ENCODE measurements at regions not wholly inside any gene's neighbourhood (a gene's known extent, or its start where the extent isn't known, plus 50 kb on each side); places are given as distances from the start of the nearest gene placed in this dataset.
A peak's percentile ranks its signal among the peaks of the same experiment; 100 is the strongest.

GRCh38 chr5:122707796-122708195, 67.1 kb upstream of the SNX2 start:
- H2AFZ ChIP-seq (ENCODE audit: low read length), result no peak overlapping the region
- H3K27ac ChIP-seq (ENCODE audit: insufficient read depth, low read length), result no peak overlapping the region
- no peaks in the 10 kb centered on the region for H3K4me1 ChIP-seq (ENCODE audit: control insufficient read depth, extremely low read depth, insufficient read depth, low read length)
- DNase-seq (ENCODE audit: low read depth in 2 of 2), result no peak
- H3K9me3 ChIP-seq (ENCODE audit: control insufficient read depth, insufficient read depth, low read depth, low read length), result no peaks in the 10 kb centered on the region
- no peaks in the 10 kb centered on the region for H3K79me2 ChIP-seq (ENCODE audit: control insufficient read depth, insufficient read depth, low read length)
- no peak for TF ChIP-seq EZH2 (IDR thresholded peaks at IDR 0.05; ENCODE audit: low read length, missing control alignments)
- TF ChIP-seq, protein P1, sequence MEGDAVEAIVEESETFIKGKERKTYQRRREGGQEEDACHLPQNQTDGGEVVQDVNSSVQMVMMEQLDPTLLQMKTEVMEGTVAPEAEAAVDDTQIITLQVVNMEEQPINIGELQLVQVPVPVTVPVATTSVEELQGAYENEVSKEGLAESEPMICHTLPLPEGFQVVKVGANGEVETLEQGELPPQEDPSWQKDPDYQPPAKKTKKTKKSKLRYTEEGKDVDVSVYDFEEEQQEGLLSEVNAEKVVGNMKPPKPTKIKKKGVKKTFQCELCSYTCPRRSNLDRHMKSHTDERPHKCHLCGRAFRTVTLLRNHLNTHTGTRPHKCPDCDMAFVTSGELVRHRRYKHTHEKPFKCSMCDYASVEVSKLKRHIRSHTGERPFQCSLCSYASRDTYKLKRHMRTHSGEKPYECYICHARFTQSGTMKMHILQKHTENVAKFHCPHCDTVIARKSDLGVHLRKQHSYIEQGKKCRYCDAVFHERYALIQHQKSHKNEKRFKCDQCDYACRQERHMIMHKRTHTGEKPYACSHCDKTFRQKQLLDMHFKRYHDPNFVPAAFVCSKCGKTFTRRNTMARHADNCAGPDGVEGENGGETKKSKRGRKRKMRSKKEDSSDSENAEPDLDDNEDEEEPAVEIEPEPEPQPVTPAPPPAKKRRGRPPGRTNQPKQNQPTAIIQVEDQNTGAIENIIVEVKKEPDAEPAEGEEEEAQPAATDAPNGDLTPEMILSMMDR (conservative IDR thresholded peaks at IDR 0.05 in 1 of 2, IDR thresholded peaks at IDR 0.05 in 1 of 2; ENCODE audit: low read depth in 1 of 2, low read length in 2 of 2), result no peak
- H3K4me2 ChIP-seq (ENCODE audit: extremely low read depth, insufficient read depth, low read length), result no peak overlapping the region
- no peak overlapping the region for H3K9ac ChIP-seq (ENCODE audit: insufficient read depth, low read length)
- H3K36me3 ChIP-seq (ENCODE audit: control insufficient read depth, insufficient read depth, low read length), result no peaks in the 10 kb centered on the region
- no peaks in the 10 kb centered on the region for H4K20me1 ChIP-seq (ENCODE audit: control insufficient read depth, extremely low read depth, insufficient read depth, low read length)
- no peak overlapping the region for H3K4me3 ChIP-seq (replicated peaks in 1 of 4; ENCODE audit: control extremely low read depth in 1 of 4, insufficient read depth in 1 of 4, low read depth in 3 of 4, low read length in 4 of 4)
- no peaks in the 10 kb centered on the region for H3K27me3 ChIP-seq (ENCODE audit: control insufficient read depth, insufficient read depth, low read length)

DNA sequence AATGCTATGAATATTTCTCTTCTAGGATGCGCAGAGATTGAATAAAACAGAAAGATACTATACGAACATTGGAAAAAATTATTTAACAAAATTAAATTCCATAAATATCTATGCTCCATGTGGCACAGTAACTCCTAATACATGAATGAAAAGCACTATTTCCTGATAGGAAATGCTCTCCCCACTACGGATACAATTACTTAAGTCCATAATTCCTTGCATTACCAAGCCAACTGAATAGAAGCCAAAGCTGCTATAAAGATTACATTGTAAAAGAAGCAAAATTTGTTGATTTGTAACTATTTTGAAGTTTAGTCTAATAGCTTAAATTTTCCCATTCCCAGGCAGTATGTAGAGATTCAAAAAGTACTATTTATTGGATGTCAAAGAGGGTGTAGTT, 61.8 kb upstream of the SNX2 start:
- no peak for TF ChIP-seq EZH2 (IDR thresholded peaks at IDR 0.05; ENCODE audit: low read length, missing control alignments)
- TF ChIP-seq, protein P1 (conservative IDR thresholded peaks at IDR 0.05 in 1 of 2, IDR thresholded peaks at IDR 0.05 in 1 of 2; ENCODE audit: low read depth in 1 of 2, low read length in 2 of 2), result no peak

GRCh38 chr5:122715095-122715494, 59.8 kb upstream of the SNX2 start:
- DNase-seq (ENCODE audit: low read depth in 2 of 2), result peak; percentile 15 to 21
- no peaks in the 10 kb centered on the region for H3K36me3 ChIP-seq (ENCODE audit: control insufficient read depth, insufficient read depth, low read length)
- H2AFZ ChIP-seq (ENCODE audit: low read length), result no peak overlapping the region
- H3K4me3 ChIP-seq (replicated peaks in 1 of 4; ENCODE audit: control extremely low read depth in 1 of 4, insufficient read depth in 1 of 4, low read depth in 3 of 4, low read length in 4 of 4), result no peak overlapping the region
- H3K27me3 ChIP-seq (ENCODE audit: control insufficient read depth, insufficient read depth, low read length), result no peaks in the 10 kb centered on the region
- H3K27ac ChIP-seq (ENCODE audit: insufficient read depth, low read length), result no peak overlapping the region
- no peaks in the 10 kb centered on the region for H4K20me1 ChIP-seq (ENCODE audit: control insufficient read depth, extremely low read depth, insufficient read depth, low read length)
- H3K79me2 ChIP-seq (ENCODE audit: control insufficient read depth, insufficient read depth, low read length), result no peaks in the 10 kb centered on the region
- no peaks in the 10 kb centered on the region for H3K4me1 ChIP-seq (ENCODE audit: control insufficient read depth, extremely low read depth, insufficient read depth, low read length)
- TF ChIP-seq, protein P1 (conservative IDR thresholded peaks at IDR 0.05 in 1 of 2, IDR thresholded peaks at IDR 0.05 in 1 of 2; ENCODE audit: low read depth in 1 of 2, low read length in 2 of 2), result no peak
- TF ChIP-seq EZH2 (IDR thresholded peaks at IDR 0.05; ENCODE audit: low read length, missing control alignments), result no peak
- H3K9ac ChIP-seq (ENCODE audit: insufficient read depth, low read length), result no peak overlapping the region
- H3K9me3 ChIP-seq (ENCODE audit: control insufficient read depth, insufficient read depth, low read depth, low read length), result no peaks in the 10 kb centered on the region
- no peak overlapping the region for H3K4me2 ChIP-seq (ENCODE audit: extremely low read depth, insufficient read depth, low read length)

More for the DNA sequence above, 61.8 kb upstream of the SNX2 start:
- no peaks in the 10 kb centered on the region for H3K27me3 ChIP-seq (ENCODE audit: control insufficient read depth, insufficient read depth, low read length)
- H3K9ac ChIP-seq (ENCODE audit: insufficient read depth, low read length), result no peak overlapping the region
- no peak overlapping the region for H3K4me3 ChIP-seq (replicated peaks in 1 of 4; ENCODE audit: control extremely low read depth in 1 of 4, insufficient read depth in 1 of 4, low read depth in 3 of 4, low read length in 4 of 4)
- no peaks in the 10 kb centered on the region for H4K20me1 ChIP-seq (ENCODE audit: control insufficient read depth, extremely low read depth, insufficient read depth, low read length)
- H3K9me3 ChIP-seq (ENCODE audit: control insufficient read depth, insufficient read depth, low read depth, low read length), result no peaks in the 10 kb centered on the region
- H3K79me2 ChIP-seq (ENCODE audit: control insufficient read depth, insufficient read depth, low read length), result no peaks in the 10 kb centered on the region
- H3K4me1 ChIP-seq (ENCODE audit: control insufficient read depth, extremely low read depth, insufficient read depth, low read length), result no peaks in the 10 kb centered on the region
- no peak overlapping the region for H2AFZ ChIP-seq (ENCODE audit: low read length)
- H3K36me3 ChIP-seq (ENCODE audit: control insufficient read depth, insufficient read depth, low read length), result no peaks in the 10 kb centered on the region
- no peak overlapping the region for H3K27ac ChIP-seq (ENCODE audit: insufficient read depth, low read length)
- H3K4me2 ChIP-seq (ENCODE audit: extremely low read depth, insufficient read depth, low read length), result no peak overlapping the region
- DNase-seq (ENCODE audit: low read depth in 2 of 2), result no peak
